Activated CD8-positive, alpha-beta memory T cell treated with anti-CD3 and anti-CD28 coated beads, Interleukin-2, amount 50 U/mL, for 24 hours (primary cell): ENCODE measurements at regions not wholly inside any gene's neighbourhood (a gene's known extent, or its start where the extent isn't known, plus 50 kb on each side); places are given as distances from the start of the nearest gene placed in this dataset.

Experiments used
- DNase-seq: peaks from one replicate; pipeline ENCODE4 v3.0.0-alpha.2; 2020; ENCODE audit errors: extremely low read depth

DNA sequence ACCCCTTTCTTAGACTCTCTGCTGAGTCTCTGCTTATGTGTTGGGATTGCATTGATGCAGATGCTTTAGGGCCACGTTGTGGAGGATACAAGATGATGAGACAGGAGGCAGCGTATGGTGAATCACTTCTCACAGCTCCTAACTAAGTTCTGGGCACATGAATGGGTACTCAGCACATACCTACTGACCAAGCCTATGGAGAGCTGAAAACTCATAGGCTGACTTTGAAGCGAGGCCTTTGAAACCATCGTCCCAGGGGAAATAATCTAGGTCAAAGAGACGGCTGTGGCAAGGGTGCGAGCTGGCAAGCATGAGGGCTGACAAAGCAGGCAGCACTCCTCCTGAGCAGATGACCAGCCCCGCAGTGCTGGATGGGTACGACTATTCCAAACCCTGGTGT, 180.2 kb upstream of the TNP1 start:
- no peak for DNase-seq

DNA sequence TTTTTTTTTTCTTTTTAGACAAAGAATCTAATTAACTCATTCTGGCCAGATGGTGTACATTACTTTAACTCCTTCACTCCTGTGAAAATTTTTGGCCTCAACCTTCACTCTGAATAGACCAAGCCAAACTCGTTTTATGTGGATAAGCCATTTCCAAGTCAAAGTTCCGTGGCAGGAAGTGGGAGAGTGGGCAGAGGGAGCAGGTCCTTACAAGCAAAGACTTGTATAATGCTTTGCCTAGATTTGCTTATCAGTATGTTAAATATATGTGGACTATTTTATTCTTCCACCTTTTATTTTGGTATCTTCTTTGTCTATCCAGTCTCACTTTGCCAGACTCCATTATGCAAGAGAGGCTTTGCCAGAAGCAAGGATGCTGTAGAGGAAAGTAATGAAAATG, 178.1 kb upstream of the TNP1 start:
- DNase-seq = no peak

DNA sequence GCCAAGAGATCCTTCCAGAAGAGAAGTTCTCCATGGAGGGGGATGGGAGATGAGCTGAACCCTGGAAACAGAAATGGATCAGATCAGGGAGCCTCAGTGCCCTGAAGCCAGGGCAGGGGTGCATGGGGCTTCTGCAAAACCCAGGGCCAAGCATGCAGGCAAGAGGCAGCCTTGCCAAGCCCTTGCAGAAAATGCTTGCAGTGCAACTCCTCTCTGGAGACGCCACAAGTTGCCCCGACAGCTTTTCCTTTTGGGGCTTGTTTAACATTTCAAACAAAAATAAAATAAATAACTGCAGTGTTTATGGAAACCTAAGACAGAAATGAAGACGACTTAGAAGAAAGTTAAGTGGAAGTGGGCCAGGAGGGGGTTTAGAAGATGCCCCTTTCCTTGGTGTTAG, 177.5 kb upstream of the TNP1 start:
- no peak for DNase-seq

DNA sequence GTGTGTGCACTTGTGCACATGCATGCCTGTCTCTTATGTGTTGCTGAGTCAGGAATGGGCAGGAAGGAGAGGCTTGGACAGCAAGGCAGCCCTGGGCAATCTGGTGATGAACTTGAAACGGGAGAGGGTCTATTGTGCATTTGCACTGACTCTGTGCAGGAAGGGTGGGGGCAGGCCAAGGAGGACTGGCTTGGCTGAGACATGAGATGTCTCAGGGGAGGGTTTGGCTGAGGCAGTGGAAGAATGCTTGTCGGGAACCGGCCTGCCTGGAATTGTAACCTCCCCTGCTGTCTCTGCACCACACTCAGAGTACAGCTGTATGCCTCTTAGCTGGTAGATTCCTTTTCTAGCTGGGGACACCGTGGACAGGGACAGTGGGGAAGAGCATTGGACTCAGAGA, 176.1 kb upstream of the TNP1 start:
- no peak for DNase-seq

DNA sequence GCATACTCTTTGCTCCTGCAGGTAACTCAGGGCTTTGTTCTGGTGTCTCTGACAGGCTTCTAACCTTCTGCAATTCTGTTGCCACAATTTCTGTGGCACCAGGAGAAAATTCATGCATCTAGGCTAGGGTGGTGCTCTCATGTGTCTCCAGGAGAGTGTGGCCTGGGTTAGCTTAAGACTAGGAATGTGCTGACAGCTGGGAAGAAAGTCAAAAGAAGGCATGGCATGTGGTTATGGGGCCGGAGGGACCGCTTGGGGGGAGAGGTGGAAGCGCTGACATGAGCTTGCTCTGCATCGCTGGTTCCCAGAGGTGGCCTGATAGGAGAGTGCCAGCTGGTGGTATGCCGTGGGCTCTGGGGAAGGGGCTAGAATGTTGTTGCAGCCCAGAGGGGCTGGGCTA, 173.3 kb upstream of the TNP1 start:
- DNase-seq = no peak

DNA sequence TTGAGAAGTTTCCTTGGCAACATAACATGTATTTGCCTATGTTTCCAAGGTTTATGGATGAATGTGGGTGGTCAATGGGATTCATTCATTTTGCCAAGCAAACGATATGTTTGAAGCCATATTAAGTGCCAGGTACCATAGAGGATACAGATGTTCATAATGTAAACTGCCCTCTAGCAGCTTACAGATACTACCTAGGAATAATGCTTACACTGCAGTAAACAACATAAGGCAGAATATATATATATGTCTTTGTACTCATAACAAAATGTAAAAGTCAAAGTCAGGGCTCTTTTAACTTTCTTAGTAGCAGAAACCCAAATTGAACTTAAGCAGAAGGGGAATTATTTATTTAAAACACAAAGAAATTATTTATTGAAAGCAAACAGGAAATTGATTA, 171.6 kb upstream of the TNP1 start:
- no peak for DNase-seq

DNA sequence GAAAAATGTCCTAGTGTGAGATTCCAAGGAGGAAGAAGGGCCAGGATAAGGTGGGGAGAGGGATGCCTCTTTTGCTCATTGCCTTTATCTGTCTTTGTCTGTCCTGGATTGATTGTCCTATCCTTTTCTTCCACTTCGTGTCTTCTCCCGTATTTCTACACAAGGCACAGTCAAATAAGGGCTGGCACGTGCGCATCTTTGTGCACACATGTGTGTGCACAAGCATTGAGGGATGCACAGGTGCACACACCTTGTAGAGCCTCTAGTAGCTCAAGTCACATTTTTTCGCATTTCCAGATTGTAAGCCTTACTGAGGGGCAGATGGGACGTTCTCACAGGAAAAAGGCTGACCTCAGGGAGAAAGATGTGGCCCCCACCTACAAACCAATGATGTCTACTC, 170.2 kb upstream of the TNP1 start:
- no peak for DNase-seq

DNA sequence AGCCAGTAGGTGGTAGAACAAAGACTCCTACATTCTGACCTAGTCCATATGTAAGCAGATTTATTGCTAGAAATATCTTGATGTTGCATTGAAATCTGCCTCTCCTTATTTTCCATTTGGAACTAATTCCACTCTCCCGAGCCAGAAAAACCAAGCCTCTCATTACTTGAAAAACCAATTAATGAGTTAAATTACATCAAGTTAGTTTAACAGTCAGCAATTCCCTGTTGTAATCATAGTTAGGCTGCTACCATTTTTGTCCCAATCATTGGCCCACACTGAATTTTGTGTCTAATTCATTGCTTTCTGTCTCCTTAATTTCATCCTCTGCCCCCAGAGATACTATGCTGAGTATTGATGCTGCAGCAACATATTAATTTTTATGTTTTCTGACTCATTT, 168.3 kb upstream of the TNP1 start:
- DNase-seq = no peak

DNA sequence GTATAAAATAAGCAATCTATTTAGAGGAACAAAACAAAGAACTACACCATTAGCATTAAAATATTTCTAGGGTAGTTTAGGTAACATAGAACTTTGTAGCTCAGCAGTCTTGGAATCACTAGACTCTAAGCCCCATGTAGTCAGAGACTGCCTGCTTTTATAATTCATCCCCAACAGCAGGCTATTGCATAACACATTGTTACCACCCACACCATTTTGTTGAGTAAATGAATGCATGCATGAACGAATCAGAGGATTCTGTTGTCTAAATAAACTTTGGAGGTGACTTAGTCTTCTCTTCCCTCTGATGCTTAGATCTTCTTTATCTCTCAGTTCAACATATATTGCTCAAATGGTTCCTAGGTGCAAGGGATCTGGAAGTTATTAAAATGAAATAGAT, 167.6 kb upstream of the TNP1 start:
- DNase-seq = no peak

DNA sequence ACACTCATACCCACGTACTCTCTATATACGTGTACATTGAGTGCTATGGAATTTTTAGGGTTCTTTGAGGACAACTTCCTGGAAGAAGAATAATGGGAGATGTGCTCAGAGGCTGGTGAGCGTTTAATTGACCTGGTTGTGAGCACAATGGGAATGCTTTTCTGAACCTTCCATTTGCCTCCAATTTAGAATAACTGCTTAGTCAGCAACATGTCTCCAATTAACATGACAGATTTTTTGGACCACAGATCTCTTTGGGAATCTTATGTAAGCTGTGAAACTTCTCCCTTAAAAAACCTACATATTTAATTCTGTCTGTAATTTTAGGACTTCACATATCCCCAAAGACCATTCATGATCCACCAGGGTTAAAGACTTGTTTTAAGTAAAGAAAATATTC, 166.7 kb upstream of the TNP1 start:
- DNase-seq = no peak

DNA sequence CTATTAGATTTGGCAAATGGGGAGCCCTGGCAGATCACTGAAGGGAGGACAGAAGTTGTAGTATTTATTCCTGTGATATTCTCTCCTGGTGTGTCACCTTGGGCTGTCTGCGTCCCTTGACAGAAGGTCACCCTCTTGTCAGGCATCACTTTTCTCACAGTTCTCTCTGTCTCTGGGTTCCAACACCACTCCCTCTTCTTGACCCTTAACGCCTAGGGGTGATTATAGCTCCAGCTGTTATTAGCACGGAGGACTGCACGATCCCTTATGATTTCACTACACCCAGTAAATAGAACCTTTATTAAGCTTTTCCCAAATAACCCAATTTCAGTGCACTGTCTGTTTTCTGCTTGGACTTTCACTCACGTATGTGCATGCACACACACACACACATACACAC, 166.3 kb upstream of the TNP1 start:
- no peak for DNase-seq

DNA sequence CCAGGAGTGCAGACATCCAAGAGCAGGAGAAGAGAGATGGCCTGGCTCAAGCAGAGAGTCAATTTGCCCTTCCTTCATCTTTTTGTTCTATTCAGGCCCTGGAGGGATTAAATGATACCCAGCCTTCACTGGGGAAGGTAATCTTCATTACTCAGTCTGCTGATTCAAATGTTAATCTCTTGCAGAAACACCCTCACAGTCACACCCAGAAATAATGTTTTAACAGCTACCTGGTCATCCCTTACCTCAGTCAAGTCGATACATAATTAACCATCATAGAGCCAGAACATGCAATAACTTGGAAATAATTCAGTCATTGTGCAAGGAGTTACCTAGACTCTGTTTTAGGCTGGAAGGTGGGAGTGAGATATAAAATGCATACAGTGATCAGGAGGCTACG, 163.7 kb upstream of the TNP1 start:
- DNase-seq = no peak

DNA sequence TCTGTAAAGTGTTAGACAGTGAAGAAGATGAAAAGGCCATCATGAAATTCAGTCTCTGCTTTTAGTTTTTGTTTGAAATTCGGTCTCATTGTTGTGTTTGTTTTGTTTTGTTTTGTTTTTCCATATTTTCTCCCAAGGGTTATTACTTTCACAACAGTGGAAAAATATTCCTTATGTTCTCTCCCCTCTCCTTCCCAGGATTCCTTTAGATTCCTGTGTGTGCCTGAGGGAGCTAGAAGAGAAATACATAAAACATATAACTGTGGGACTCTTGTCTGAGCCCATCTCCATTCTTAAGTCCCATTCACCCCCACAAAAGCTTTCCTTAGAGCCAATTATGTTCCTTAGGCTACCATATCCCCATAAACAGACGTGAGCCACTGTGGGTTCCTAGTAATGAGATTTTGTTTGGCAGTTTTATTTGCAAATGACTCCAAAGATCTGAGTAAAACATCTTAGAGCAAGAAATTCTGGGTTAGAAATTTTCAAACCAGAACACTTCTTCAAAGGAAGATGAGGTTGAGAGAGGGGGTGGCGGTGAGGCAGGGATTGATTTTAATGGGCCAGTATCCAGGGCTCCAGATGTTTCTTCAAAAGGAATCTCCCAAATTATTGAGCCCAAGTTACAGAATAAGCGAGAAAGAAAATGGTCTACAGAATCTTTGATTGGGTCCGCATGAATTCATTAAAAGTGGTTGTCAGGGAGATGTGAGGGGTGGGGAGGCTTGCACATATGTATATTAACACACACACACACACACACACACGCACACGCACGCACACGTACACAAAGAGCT, 157.8 kb upstream of the TNP1 start:
- no peak for DNase-seq

DNA sequence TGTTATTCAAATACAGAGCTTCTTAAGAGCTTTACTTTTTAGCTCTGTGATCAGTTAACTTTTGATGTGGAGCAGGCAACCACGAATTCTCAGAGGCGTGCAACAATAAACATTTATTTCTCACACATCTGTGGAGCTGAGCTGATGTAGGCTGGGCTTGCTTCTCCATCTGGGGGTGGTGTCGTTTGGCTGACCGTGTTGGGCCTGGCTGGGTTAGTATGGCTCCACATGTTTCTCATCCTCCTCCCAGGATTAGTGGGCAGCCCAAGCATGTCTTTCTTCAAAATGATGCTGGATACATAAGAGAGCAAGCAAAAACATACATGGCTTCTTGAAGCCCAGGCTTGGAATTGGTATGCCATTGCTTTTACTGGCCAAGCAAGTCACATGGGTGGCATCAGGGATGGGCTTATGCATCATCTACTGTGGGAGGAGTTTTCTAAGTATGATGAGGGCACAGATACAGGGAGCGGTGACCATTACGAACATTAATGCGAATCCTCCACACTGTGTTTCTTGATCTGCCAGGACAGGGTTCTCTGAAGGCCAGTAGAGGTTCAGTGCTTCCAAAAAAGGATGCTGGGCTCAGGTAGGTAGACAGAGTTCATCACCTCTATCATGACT, 157.0 kb upstream of the TNP1 start:
- no peak for DNase-seq

DNA sequence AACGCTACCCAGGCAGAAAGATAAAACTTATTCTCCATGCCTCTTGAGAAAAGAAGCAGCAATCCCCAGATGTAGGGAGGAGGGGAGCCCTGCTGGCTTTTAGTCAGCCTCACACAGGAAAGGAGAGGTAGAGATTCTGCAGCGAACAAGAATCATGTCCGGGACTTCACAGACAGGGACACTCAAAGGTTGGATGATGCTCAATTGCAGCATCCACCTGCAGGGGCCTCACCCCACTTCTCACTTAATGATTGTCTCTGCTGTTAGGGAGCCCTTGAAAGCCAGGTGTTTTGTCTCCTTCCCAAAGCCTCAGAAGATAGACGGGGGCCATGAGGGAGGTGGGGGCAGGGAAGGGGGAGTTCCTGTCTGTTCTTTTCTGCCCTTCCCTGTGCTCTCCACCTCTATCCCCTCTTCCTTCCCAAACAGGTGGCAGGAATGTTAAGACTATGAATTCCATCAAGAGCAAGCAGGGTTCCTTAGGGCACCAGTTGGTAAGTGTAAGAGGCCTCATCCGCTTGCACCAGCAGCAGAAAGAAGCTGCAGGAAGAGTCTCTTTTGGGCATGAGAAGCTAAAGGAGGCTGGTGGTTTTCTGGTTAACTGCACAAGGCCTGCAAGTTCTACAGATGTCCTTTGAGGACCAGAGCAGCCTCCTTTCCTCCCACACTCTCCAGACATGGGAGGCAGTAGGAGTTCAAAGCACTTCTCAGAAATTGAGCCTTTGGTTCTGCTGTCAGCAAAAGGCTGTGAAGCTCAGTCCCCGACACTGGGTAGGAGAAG, 154.7 kb upstream of the TNP1 start:
- DNase-seq = no peak

DNA sequence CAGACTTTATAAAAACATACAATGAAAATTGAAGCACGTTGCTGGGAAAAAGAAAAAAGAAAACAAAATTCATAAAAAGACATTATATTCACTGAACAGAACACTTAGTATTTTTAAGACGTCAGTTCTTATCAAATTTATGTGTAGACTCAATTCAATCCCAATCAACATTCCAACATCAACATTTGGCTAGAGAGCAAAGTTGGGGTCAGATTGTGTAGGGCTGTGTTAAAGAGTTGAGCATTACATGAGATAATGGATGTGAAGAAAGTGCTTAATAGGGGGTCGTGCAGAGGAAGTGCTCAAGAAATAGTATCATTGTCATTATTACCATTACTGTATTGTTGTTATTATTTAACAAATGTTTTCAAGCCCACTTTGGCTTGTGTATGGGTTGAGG, 154.1 kb upstream of the TNP1 start:
- DNase-seq = no peak

DNA sequence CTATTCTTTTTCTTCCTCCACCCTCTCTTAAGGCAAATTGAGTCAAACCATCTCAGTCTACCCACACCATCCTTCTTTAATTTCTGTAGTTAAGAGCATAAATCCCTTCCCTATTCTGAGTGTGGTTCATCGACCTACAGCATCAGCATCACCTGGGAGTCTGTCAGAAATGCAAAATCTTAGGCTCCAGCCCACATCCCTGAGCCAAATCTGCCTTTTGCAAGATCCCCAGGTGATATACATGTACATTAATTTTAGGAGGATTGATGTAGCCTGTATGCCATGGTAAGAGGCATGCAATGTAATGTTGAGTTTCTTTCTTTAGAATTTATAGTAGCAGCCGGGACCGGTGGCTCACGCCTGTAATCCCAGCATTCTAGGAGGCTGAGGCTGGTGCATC, 151.7 kb upstream of the TNP1 start:
- DNase-seq = no peak

DNA sequence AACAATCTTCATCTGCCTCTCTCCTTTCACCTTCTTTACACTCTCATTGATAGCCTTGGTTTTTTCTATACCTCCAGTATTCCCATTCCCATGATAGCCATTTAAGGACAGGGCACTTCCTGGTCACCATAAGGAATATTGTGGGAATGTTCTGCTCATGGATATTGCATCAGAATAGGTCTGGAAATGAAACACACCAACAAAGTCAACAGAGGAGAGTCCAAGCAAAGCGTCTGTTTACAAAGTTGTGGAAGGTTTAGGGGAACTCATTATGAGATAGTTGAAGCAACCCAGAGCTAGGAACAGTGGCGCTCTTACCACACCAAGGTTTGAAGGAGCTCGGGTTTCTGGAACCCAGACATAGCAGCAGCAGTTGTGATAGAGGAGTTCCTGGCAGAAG, 150.3 kb upstream of the TNP1 start:
- no peak for DNase-seq

DNA sequence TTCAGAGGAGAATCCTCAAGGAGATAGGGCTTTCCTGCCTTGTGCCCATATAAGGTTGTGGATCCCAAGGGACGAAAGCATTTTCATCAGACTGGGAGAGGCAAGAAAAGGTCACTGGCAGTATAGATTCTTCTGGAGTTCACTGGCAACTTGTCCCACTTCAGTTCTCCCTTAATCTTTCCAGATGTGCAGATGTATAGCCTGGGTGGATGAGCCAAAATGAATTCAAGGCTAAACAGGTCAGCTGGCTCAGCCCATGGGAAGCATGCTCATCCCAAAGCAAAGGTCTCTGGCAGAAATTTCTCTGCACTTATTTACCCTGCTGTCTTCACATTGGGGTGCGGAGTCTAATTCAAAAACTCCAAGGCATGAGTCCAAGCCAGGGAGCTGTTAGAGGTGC, 148.9 kb upstream of the TNP1 start:
- DNase-seq = no peak

DNA sequence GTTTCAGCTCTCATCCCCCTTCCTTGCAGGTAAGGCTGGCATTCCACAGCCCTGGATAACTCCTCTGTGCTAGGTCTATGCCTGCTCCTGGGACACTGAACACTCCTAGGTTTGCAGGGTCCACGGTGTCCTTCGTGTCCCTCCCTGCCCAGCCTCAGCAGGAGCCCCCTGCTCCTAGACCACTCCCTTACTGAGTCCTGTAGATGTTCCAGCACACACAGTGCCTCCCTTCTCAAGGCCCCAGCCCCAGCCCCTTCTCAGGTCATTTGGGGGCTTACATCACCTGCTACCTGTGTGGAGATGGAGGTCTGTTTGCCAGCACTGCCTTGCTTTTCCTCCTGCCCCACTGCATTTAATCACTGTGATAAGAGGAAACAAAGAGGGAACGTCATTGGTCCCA, 146.4 kb upstream of the TNP1 start:
- no peak for DNase-seq

DNA sequence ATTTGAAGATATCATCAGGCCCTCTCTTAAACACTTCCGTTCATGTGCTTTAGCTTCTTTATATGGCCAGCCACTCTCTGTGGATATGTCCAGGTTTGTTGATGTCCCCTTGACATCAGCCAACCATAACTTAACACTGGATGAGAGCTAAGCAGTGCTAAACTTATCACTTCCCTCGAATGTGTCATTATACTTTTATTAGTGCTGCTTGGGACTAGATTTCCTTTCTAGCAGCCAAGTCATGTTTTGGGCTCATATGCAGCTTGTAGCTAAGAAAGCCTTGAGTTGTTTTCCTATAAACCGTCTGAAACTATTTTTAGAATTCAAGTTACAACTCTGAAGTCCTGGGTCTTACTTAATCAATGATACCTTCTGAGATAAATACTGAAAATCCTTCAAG, 144.8 kb upstream of the TNP1 start:
- DNase-seq = no peak

DNA sequence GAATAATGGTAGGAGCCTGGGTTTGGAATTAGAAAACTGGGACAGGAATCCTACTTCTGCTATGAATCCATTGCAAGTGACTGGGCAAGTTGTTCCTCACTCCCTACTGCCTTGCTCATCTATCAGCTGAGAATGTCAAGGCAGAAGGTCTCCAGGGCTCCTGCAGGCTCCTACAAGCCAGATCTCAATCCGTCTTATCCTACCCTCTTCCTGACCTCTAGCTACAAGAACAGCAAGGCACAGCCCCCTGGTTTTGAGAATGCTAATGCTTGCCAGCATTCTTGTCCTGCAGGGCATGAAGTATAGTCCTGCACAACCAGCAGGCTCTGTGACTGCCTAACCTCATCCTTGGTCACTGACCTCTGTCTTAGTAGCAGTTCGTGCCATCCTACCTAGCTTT, 141.9 kb upstream of the TNP1 start:
- DNase-seq = no peak

DNA sequence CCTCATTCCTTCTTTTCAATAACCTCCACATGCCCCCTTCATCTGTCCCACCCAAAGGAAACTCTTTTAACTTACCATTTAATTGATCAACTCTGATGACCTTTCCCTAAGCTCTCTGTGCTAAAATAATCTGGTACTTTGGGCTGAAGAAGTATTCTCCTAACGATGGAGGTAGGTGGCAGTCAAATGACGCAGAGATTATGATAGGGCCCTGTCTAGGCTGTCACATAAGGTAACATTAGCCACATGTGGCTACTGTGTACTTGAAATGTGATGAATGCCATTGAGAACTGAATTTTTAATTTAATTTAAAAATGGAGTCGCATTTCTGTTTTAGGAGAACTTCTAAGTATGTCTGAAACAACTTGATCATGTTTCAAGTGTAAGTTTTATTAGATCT, 140.5 kb upstream of the TNP1 start:
- no peak for DNase-seq
